ENCODE measurements at regions not wholly inside any gene's neighbourhood (a gene's known extent, or its start where the extent isn't known, plus 50 kb on each side); places are given as distances from the start of the nearest gene placed in this dataset.

DNA sequence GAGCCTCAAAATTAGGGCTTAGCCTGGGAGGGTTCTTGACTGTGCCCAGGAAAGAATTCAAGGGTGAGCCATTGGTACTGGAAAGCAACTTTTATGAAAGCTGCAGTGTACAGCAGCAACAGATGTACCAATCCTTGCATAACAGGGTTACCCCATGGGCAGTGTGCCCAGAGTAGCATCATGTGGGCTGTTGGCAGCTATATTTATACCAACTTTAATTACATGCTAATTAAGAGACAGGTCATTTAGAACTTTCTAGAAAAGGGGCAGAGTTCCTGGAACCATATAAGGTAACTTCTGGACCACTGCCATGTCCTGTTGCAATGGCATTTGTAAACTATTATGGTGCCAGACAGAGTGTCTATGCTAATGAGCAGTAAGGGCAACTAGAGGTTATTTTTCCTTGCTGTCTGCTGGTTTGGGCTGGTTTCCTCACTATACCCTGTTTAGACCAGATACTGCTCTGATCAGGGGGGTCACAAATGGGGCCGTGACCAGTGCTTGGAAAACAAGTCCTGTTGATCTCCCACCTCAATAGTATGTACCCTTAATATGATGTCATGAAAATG is 1120.5 kb upstream of the RAG2 start:
- WGBS, 2 experiments (ENCODE audit: low coverage in 1 of 2, low lambda C conversion rate in 2 of 2, missing lambda C conversion rate in 2 of 2), result 0% methylated on average over 1 of the region's 1 CpG
- Histone ChIP-seq H4K20me1 (ENCODE audit: insufficient read depth) (no peaks in the 10 kb centered on the region), H3K4me1 (ENCODE audit: insufficient read depth) (no peaks in the 10 kb centered on the region), H3K27ac (no peak overlapping the region), H3K27me3 (replicated peaks; ENCODE audit: insufficient read depth) (no peaks in the 10 kb centered on the region), H3K4me2 (ENCODE audit: unreplicated experiment) (no peak overlapping the region), H3K4me3 (no peak overlapping the region), H3K9me3 (ENCODE audit: low read depth) (no peaks in the 10 kb centered on the region), H3K9ac (no peak overlapping the region), H2AFZ (no peak overlapping the region), H3K9me2 (ENCODE audit: insufficient read depth) (no peaks in the 10 kb centered on the region), H3K36me3 (ENCODE audit: low read depth) (no peaks in the 10 kb centered on the region), H3K79me2 (ENCODE audit: insufficient read depth) (no peaks in the 10 kb centered on the region), H3F3A (ENCODE audit: insufficient read depth) (no peaks in the 10 kb centered on the region)
- TF ChIP-seq EZH2phosphoT487 (IDR thresholded peaks at IDR 0.05; ENCODE audit: insufficient read depth, low read depth) (no peak), EZH2 (IDR thresholded peaks at IDR 0.05; ENCODE audit: insufficient read depth, poor library complexity, severe bottlenecking) (no peak)
- DNase-seq, result no peak
- in situ Hi-C loops (cut with MboI), result no loop called here

DNA sequence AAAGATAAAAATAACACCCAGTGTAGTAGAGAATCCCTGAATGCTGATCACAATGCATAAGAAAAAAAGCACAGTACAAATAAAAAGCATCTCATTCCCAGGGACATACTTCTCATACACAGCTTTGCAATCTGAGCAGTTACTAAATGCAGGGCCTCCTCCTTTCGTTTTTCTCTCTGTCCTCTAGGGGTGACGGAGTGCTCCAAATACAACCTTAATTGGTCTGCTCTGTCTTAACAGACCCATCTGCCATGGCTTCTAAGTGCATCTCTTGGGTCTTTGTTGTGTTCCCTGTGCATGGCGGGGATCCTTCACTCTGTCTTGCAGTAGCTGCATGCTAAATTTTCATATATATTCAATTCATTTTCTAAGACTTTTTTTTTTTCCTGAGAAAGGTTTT is 1114.2 kb upstream of the RAG2 start:
- Histone ChIP-seq H3K9ac (no peak overlapping the region), H4K20me1 (ENCODE audit: insufficient read depth) (no peaks in the 10 kb centered on the region), H3K4me2 (ENCODE audit: unreplicated experiment) (no peak overlapping the region), H3K9me2 (ENCODE audit: insufficient read depth) (no peaks in the 10 kb centered on the region), H3F3A (ENCODE audit: insufficient read depth) (no peaks in the 10 kb centered on the region), H3K79me2 (ENCODE audit: insufficient read depth) (no peaks in the 10 kb centered on the region), H3K36me3 (ENCODE audit: low read depth) (no peaks in the 10 kb centered on the region), H3K27me3 (replicated peaks; ENCODE audit: insufficient read depth) (no peaks in the 10 kb centered on the region), H3K9me3 (ENCODE audit: low read depth) (no peaks in the 10 kb centered on the region), H3K27ac (no peak overlapping the region), H3K4me1 (ENCODE audit: insufficient read depth) (no peaks in the 10 kb centered on the region), H2AFZ (no peak overlapping the region), H3K4me3 (no peak overlapping the region)
- TF ChIP-seq EZH2phosphoT487 (IDR thresholded peaks at IDR 0.05; ENCODE audit: insufficient read depth, low read depth) (no peak), EZH2 (IDR thresholded peaks at IDR 0.05; ENCODE audit: insufficient read depth, poor library complexity, severe bottlenecking) (no peak)
- WGBS, 2 experiments (ENCODE audit: low coverage in 1 of 2, low lambda C conversion rate in 2 of 2, missing lambda C conversion rate in 2 of 2), result 6 to 11% methylated on average over 3 of the region's 3 CpGs
- in situ Hi-C loops (cut with MboI), result no loop called here
- no peak for DNase-seq

DNA sequence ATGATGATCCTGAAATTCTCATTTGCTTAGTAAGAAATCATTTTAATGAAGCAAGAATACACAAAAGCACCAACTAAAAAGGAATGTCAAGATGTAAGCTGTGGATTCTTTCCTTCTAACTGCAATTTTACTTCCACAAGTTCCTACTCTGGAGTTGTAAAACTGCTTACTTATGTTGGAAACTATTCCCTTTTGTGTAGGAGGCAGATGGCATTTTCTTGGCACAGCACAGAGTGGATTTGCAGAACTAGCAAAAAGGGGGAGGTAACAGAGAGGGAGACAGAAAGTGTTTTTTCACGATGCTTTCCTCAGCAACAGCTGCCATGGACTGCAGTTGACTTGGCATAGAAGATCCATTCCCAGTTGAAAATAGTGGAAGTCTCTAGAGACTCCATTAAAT is 1112.0 kb upstream of the RAG2 start:
- Histone ChIP-seq H3K9me2 (ENCODE audit: insufficient read depth) (no peaks in the 10 kb centered on the region), H4K20me1 (ENCODE audit: insufficient read depth) (no peaks in the 10 kb centered on the region), H3K4me3 (no peak overlapping the region), H3K9me3 (ENCODE audit: low read depth) (no peaks in the 10 kb centered on the region), H3K36me3 (ENCODE audit: low read depth) (no peaks in the 10 kb centered on the region), H2AFZ (no peak overlapping the region), H3K79me2 (ENCODE audit: insufficient read depth) (no peaks in the 10 kb centered on the region), H3K4me1 (ENCODE audit: insufficient read depth) (no peaks in the 10 kb centered on the region), H3F3A (ENCODE audit: insufficient read depth) (no peaks in the 10 kb centered on the region), H3K27me3 (replicated peaks; ENCODE audit: insufficient read depth) (no peaks in the 10 kb centered on the region), H3K4me2 (ENCODE audit: unreplicated experiment) (no peak overlapping the region), H3K27ac (no peak overlapping the region), H3K9ac (no peak overlapping the region)
- TF ChIP-seq EZH2phosphoT487 (IDR thresholded peaks at IDR 0.05; ENCODE audit: insufficient read depth, low read depth) (no peak), EZH2 (IDR thresholded peaks at IDR 0.05; ENCODE audit: insufficient read depth, poor library complexity, severe bottlenecking) (no peak)
- in situ Hi-C loops (cut with MboI), result no loop called here
- 0 to 5% methylated on average over 1 of the region's 1 CpG for WGBS, 2 experiments (ENCODE audit: low coverage in 1 of 2, low lambda C conversion rate in 2 of 2, missing lambda C conversion rate in 2 of 2)
- DNase-seq, result no peak

DNA sequence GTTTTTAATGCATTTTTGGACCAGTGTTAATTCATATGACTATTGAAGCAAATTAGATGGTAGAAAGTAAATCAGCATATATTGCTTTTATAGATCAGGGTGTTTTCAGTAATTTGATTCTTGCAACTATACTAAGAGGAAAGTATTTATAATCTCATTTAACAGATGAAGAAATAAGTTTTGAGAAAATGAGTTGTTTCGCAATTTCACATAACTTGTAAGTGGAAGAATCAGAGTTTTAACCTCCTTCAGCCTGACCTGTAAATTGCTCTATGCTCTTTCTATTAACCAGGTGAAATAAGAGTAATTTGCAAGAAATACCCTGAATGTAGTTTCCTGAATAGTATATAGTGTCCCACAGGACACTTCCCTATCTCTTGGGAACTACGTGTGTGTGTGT is 1106.8 kb upstream of the RAG2 start:
- no peak for DNase-seq
- no peaks in the 10 kb centered on the region for H3K4me1 ChIP-seq (ENCODE audit: insufficient read depth)
- no peaks in the 10 kb centered on the region for H3F3A ChIP-seq (ENCODE audit: insufficient read depth)
- H3K4me2 ChIP-seq (ENCODE audit: unreplicated experiment), result no peak overlapping the region
- H3K4me3 ChIP-seq, result no peak overlapping the region
- 22 to 27% methylated on average over 2 of the region's 2 CpGs for WGBS, 2 experiments (ENCODE audit: low coverage in 1 of 2, low lambda C conversion rate in 2 of 2, missing lambda C conversion rate in 2 of 2)
- H3K9me3 ChIP-seq (ENCODE audit: low read depth), result no peaks in the 10 kb centered on the region
- no peak overlapping the region for H2AFZ ChIP-seq
- H3K79me2 ChIP-seq (ENCODE audit: insufficient read depth), result no peaks in the 10 kb centered on the region
- no peaks in the 10 kb centered on the region for H3K9me2 ChIP-seq (ENCODE audit: insufficient read depth)
- in situ Hi-C loops (cut with MboI), result no loop called here
- H3K9ac ChIP-seq, result no peak overlapping the region
- no peaks in the 10 kb centered on the region for H4K20me1 ChIP-seq (ENCODE audit: insufficient read depth)
- TF ChIP-seq EZH2phosphoT487 (IDR thresholded peaks at IDR 0.05; ENCODE audit: insufficient read depth, low read depth) (no peak), EZH2 (IDR thresholded peaks at IDR 0.05; ENCODE audit: insufficient read depth, poor library complexity, severe bottlenecking) (no peak)
- no peaks in the 10 kb centered on the region for H3K36me3 ChIP-seq (ENCODE audit: low read depth)
- H3K27ac ChIP-seq, result no peak overlapping the region
- no peaks in the 10 kb centered on the region for H3K27me3 ChIP-seq (replicated peaks; ENCODE audit: insufficient read depth)

DNA sequence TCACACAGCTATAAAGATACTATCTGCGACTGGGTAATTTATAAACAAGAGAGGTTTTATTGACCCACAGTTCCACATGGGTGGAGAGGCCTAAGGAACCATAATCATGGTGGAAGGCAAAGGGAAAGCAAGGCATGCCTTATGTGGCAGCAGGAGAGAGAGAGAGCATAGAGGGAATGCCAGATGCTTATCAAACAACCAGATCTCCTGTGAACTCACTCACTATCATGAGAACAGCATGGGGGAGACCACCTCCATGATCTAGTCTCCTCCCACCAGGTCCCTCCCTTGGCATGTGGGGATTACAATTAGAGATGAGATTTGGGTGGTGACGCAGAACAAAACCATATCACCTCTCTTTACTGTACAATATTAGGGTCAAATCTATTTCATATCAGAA is 1101.6 kb upstream of the RAG2 start:
- Histone ChIP-seq H4K20me1 (ENCODE audit: insufficient read depth) (no peaks in the 10 kb centered on the region), H3K4me1 (ENCODE audit: insufficient read depth) (no peaks in the 10 kb centered on the region), H3K27ac (no peak overlapping the region), H3K4me2 (ENCODE audit: unreplicated experiment) (no peak overlapping the region), H3K36me3 (ENCODE audit: low read depth) (no peaks in the 10 kb centered on the region), H2AFZ (no peak overlapping the region), H3F3A (ENCODE audit: insufficient read depth) (no peaks in the 10 kb centered on the region), H3K9me2 (ENCODE audit: insufficient read depth) (no peaks in the 10 kb centered on the region), H3K9ac (no peak overlapping the region), H3K9me3 (ENCODE audit: low read depth) (no peaks in the 10 kb centered on the region), H3K79me2 (ENCODE audit: insufficient read depth) (no peaks in the 10 kb centered on the region), H3K27me3 (replicated peaks; ENCODE audit: insufficient read depth) (no peaks in the 10 kb centered on the region), H3K4me3 (no peak overlapping the region)
- in situ Hi-C loops (cut with MboI), result no loop called here
- TF ChIP-seq EZH2phosphoT487 (IDR thresholded peaks at IDR 0.05; ENCODE audit: insufficient read depth, low read depth) (no peak), EZH2 (IDR thresholded peaks at IDR 0.05; ENCODE audit: insufficient read depth, poor library complexity, severe bottlenecking) (no peak)
- WGBS, 2 experiments (ENCODE audit: low coverage in 1 of 2, low lambda C conversion rate in 2 of 2, missing lambda C conversion rate in 2 of 2), result 14 to 18% methylated on average over 2 of the region's 2 CpGs
- no peak for DNase-seq

Measured in GM23248 (cell line).